ENCODE measurements at regions not wholly inside any gene's neighbourhood (a gene's known extent, or its start where the extent isn't known, plus 50 kb on each side); places are given as distances from the start of the nearest gene placed in this dataset.
"Not testable (repeated sequence)": the region's sequence is repeated elsewhere in the genome, so short reads cannot be mapped to it uniquely, and the experiment has no call there.

GRCh38 chr21:10431995-10432394, 89.4 kb upstream of the TPTE start:
- not testable (repeated sequence) for DNase-seq

- not testable (repeated sequence) for DNase-seq
Measured at GRCh38 chr21:10432456-10432855, 88.9 kb upstream of the TPTE start.

- DNase-seq: not testable (repeated sequence)
Measured at GRCh38 chr21:10437977-10438376, 83.4 kb upstream of the TPTE start.

GRCh38 chr21:10440639-10441038, 80.7 kb upstream of the TPTE start:
- not testable (repeated sequence) for DNase-seq

- not testable (repeated sequence) for DNase-seq
Measured at GRCh38 chr21:10442018-10442417, 79.4 kb upstream of the TPTE start.

GRCh38 chr21:10445685-10446084, 75.7 kb upstream of the TPTE start:
- not testable (repeated sequence) for DNase-seq

DNA sequence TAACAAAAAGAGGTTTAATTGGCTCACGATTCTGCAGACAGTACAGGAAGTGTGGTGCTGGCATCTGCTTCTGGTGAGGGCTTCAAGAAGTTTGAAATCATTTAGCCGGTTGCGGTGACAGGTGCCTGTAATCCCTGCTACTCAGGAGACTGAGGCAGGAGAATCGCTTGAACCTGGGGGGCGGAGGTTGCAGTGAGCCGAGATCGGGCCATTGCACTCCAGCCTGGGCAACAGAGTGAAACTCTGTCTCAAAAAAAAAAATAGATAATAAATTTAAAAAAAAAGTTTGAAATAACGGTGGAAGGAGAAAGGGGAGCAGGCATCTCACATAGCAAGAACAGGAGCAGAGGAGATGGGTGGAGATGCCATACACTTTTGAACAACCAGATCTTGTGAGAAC, 71.9 kb upstream of the TPTE start:
- DNase-seq: not testable (repeated sequence)

GRCh38 chr21:10451274-10451673, 70.1 kb upstream of the TPTE start:
- DNase-seq: not testable (repeated sequence)

DNA sequence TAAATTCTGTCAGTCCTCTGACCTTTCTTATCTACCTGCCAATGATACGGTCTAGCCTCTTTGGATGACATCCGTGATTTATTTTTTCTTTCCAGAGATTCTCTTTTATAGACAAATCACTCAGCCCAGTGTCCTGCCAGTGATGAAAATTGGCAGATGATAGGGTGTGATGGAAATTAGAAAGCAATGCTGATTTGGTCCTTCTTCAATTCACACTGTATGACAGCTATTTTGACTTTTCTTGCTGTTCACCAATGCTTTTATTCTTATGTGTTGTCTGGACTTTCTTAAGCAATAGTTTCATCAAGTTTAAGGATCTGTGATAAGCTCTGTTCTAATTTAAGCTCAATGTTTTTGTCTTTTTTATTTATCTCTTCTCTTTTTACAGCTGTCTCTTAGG, 63.6 kb upstream of the TPTE start:
- not testable (repeated sequence) for DNase-seq

DNA sequence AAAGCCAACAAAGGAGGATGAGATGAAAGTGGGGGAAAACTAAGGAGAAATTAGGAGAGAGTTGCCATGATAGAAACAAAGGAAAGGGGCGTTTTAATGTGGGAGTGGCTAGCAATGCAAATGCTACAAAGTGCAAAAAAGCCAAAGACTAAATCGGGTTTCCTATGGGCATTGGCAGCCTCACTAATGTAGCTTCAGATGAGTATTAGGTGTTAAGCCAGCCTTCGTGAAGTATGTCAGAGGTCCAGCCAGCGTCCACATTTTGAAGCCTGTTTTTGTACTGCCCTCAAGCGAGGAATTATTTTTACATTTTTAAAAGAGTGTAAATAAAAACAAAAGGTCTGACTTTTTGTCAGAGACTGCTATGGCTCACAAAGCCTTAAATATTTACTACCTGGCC, 60.4 kb upstream of the TPTE start:
- not testable (repeated sequence) for DNase-seq

- not testable (repeated sequence) for DNase-seq
Measured at GRCh38 chr21:10461445-10461844, 59.9 kb upstream of the TPTE start.

DNA sequence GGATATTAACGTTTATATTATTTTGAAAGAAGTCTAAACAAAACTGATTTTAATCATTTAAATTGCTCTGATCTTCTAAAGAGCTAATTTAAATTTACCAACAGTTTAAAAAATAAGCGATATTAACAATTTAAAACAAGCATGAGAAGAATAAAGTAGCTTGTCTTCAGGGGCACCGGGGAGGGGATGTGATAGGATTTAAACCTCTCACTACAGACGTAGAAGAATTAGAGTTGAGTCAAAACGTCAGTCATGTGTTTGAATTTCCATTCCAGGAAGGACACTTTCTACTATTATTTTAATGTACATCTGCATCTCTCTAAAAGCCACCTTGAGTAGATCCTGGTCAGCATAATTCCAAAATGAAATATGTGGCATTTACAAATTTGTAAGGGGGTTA, 58.2 kb upstream of the TPTE start:
- no peak for DNase-seq

DNA sequence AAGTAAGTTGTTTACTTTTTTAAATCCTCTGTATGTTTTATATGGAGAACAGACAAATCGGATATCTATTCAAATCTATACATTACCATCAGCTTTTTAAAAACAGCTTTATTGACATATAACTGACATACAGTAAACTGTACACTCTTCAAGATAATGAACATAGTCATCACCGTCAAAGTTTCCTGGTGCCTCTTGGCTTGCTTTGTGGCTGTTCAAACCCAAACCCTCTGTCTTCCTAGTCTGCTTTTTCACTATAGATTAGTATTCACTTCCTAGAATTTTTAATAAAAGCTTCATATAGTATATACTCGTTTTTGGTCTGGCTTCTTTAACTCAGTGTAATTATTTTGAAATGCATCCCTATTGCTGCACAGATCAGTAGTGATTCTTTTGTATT, 56.4 kb upstream of the TPTE start:
- no peak for DNase-seq

DNA sequence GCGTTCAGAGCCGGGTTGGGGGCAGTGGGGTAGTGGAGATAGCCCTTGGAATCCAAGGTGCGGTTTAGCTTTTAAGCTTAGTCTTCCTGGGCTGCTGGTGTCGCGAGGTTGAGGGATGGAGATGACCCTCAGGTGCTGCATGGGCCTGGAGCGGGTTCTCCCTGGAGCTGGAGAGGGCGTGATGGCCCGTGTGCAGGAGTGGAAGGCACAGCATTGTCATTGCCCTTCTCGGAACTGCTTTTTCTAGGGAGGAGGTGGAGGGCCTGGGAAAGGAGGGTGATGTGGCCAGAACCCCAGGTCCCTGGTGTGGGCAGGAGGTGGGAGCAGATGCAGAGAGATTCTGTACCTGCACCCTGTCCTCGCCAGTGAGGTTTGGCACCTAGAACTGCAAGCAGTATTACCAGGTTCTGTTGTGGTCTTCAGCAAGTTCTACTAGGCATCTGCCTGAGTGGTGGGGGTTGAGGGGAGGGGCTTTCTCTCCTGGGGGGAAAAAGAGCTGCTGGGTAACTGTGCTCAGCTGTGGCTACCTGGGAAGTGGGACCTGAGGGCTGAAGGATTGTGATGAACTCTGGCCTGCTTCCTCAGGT, 55.8 kb upstream of the TPTE start:
- not testable (repeated sequence) for DNase-seq

- DNase-seq: no peak
Measured at GRCh38 chr21:10466200-10466599, 55.2 kb upstream of the TPTE start.
